H1 (cell line): ENCODE measurements at regions not wholly inside any gene's neighbourhood (a gene's known extent, or its start where the extent isn't known, plus 50 kb on each side); places are given as distances from the start of the nearest gene placed in this dataset.

Experiments
- BCL11A ChIP-seq, 2 experiments: IDR thresholded peaks; one replicate each; pipeline ENCODE4 v1.6.1; 2011; ENCODE audit warnings: low read depth in 2 of 2, low read length in 2 of 2, mild to moderate bottlenecking in 2 of 2
- CHD1 ChIP-seq: IDR thresholded peaks from 2 replicates; pipeline ENCODE4 v1.6.1; 2012; ENCODE audit warnings: low read depth, low read length, improper control_type of control experiment
- CHD2 ChIP-seq: IDR thresholded peaks from 2 replicates; pipeline ENCODE4 v1.6.1; 2012; ENCODE audit warnings: low read length, improper control_type of control experiment
- CTCF ChIP-seq, 3 experiments: IDR thresholded peaks; 1 replicate in 2 of 3; 2 replicates in 1 of 3; pipeline versions ENCODE4 v1.5.1 to v1.6.1; 2011; ENCODE audit warnings: low read length in 3 of 3, mild to moderate bottlenecking in 3 of 3, inconsistent platforms in 2 of 3, low read depth in 1 of 3, moderate library complexity in 1 of 3; ENCODE audit not compliant: insufficient read depth in 1 of 3; ENCODE audit errors: control extremely low read depth in 1 of 3
- EP300 ChIP-seq, 2 experiments: IDR thresholded peaks; 1 replicate in 1 of 2; 2 replicates in 1 of 2; pipeline ENCODE4 v1.6.1; 2011 to 2012; ENCODE audit warnings: low read depth in 2 of 2, low read length in 2 of 2, mild to moderate bottlenecking in 2 of 2, borderline replicate concordance in 1 of 2, inconsistent platforms in 1 of 2, moderate library complexity in 1 of 2
- FOSL1 ChIP-seq: IDR thresholded peaks from 2 replicates; pipeline ENCODE4 v1.6.1; 2011; ENCODE audit warnings: mild to moderate bottlenecking, low read depth, low read length, moderate library complexity; ENCODE audit not compliant: insufficient read depth
- POLR2AphosphoS5 ChIP-seq: IDR thresholded peaks from 2 replicates; pipeline ENCODE4 v1.6.1; 2011; ENCODE audit warnings: low read depth, low read length
- RNF2 ChIP-seq: fragments of 200-900, 300-1000 bp; sonication (generic); IDR thresholded peaks from 2 replicates; pipeline ENCODE4 v1.7.1; 2016; ENCODE audit warnings: borderline replicate concordance, low read depth, mild to moderate bottlenecking, antibody characterized with exemption, low read length; ENCODE audit not compliant: poor library complexity, severe bottlenecking; ENCODE audit errors: missing control alignments
- RXRA ChIP-seq: IDR thresholded peaks from 2 replicates; pipeline ENCODE4 v1.6.1; 2011; ENCODE audit warnings: low read depth, mild to moderate bottlenecking, low read length, moderate library complexity; ENCODE audit not compliant: insufficient read depth
- TAF1 ChIP-seq: IDR thresholded peaks from 2 replicates; pipeline ENCODE4 v1.6.1; 2011; ENCODE audit warnings: mild to moderate bottlenecking, low read depth, low read length
- USF2 ChIP-seq: IDR thresholded peaks from 2 replicates; pipeline ENCODE4 v1.6.1; 2011; ENCODE audit warnings: low read length, improper control_type of control experiment

DNA sequence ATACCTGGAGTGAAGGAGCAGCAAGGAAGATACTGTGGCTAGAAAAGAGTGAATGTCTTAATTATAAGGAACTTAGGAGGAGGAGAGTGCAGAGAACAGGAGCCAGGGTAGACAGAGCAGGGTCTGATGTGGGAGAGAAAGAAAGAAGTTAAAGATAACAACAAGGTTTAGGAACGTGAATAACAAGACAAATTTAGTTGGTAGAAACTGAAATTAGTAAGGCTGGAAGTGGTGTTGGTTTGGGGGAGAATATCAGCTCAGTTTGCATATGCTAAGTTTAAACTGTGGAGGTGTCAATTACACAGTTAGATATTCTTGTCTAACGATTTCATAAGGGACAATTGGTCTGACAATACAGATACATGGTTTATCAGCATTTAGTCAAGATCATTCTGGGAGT is 1123.7 kb upstream of the PABPC4L start:
- TF ChIP-seq USF2: no peak
- TF ChIP-seq TAF1: no peak
- no peak for TF ChIP-seq POLR2AphosphoS5
- TF ChIP-seq BCL11A (IDR thresholded peaks at IDR 0.05; ENCODE audit: low read depth in 2 of 2, low read length in 2 of 2): no peak
- TF ChIP-seq CTCF (IDR thresholded peaks at IDR 0.05; ENCODE audit: control extremely low read depth in 1 of 3, insufficient read depth in 1 of 3, low read depth in 1 of 3, low read length in 3 of 3): no peak
- no peak for TF ChIP-seq RNF2
- no peak for TF ChIP-seq CHD2
- TF ChIP-seq RXRA: no peak
- TF ChIP-seq FOSL1: no peak
- no peak for TF ChIP-seq CHD1
- TF ChIP-seq EP300 (IDR thresholded peaks at IDR 0.05; ENCODE audit: borderline replicate concordance in 1 of 2, low read depth in 2 of 2, low read length in 2 of 2): no peak
